SJCRH30 (cell line): ENCODE measurements at regions not wholly inside any gene's neighbourhood (a gene's known extent, or its start where the extent isn't known, plus 50 kb on each side); places are given as distances from the start of the nearest gene placed in this dataset.

Experiments
- DNase-seq, 2 experiments: peaks; one replicate each; pipeline ENCODE4 v3.0.0-alpha.2; 2015 to 2020
- H3K27ac ChIP-seq: fragments of 250-450 bp; sonication (Bioruptor Pico); 2 replicates; pipeline ENCODE4 v1.5.1; 2020; ENCODE audit warnings: mild to moderate bottlenecking, moderate library complexity
- H3K27me3 ChIP-seq: fragments of 250-450 bp; sonication (Bioruptor Pico); 2 replicates; pipeline ENCODE4 v1.5.1; 2020; ENCODE audit warnings: mild to moderate bottlenecking, moderate library complexity
- H3K36me3 ChIP-seq: fragments of 250-450 bp; sonication (Bioruptor Pico); 2 replicates; pipeline ENCODE4 v1.5.1; 2020; ENCODE audit warnings: mild to moderate bottlenecking, moderate library complexity
- H3K4me1 ChIP-seq: fragments of 250-450 bp; sonication (Bioruptor Pico); 2 replicates; pipeline ENCODE4 v1.5.1; 2020; ENCODE audit warnings: mild to moderate bottlenecking, moderate library complexity
- H3K4me3 ChIP-seq: fragments of 250-450 bp; sonication (Bioruptor Pico); 2 replicates; pipeline ENCODE4 v1.5.1; 2020; ENCODE audit warnings: mild to moderate bottlenecking, moderate library complexity
- H3K9me3 ChIP-seq: fragments of 250-450 bp; sonication (Bioruptor Pico); replicated peaks from 2 replicates; pipeline ENCODE4 v1.5.1; 2020; ENCODE audit warnings: mild to moderate bottlenecking, moderate library complexity

DNA sequence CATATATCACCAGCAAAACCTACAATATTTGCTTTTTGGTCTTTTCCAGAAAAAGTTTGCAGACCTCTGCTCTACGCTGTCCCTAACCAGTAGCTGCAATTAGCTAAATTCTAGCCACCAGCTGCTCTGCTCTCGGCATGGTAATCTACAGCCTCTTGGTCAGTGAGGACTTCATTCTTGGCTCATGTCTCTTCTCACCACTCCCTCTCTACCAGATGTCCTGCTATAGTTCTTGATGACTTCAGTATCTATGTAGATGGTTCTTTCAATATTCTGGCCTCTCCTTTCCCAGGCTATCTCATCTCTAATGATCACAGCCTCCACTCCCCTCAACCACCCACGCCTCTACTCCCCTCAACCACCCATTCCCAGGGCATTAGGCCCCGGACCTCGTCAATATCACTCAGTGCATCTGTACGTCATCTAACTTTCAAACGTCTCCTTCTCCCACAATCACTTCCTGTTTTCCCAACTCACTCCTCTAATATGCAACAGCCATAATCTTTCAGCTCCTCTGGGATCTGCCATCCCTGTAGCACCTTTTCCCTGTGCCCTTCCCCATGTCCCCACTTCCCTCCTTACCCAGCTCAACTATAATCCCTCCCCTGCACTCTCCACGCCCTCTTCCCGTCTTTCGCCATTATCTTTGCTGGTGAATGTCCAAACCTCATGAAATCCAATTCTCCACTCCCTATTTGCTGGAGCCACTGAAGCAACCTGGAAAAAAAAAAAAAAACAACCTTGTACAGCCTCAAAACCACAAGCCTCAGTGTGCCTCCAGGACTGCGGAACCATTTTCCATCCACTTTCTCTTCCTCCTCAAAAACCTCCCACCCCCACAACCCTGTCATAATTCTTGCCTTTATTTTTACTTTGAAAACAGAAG lies 429.4 kb upstream of the PROK2 start:
- DNase-seq, result no peak
- Histone ChIP-seq H3K9me3 (no peaks in the 10 kb centered on the region), H3K4me3 (no peak overlapping the region), H3K4me1 (no peaks in the 10 kb centered on the region), H3K27ac (no peak overlapping the region), H3K36me3 (no peaks in the 10 kb centered on the region), H3K27me3 (no peaks in the 10 kb centered on the region)

- H3K27ac ChIP-seq, result no peak overlapping the region
These were observed 428.5 kb upstream of the PROK2 start for GRCh38 chr3:72213296-72214065.

DNA sequence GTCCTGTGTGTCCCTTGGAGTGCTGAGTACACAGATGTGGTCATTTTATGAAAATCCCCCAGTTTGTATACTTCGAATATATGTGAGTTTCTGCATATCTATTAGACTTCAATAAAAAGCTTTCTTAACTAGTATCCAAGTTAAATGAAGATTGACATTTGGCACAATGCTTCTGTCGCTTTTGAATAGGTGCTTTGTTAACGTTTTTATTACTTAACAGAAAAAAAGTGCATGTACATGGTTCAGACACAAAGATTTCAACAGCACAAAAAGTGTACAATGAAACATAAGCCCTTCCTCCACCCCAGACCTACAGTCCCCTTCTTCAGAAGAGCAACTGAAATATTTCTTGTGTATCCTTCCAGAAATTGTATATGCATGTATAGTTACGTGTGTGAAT lies 427.4 kb upstream of the PROK2 start:
- no peak for DNase-seq
- H3K4me1 ChIP-seq, result no peaks in the 10 kb centered on the region

More at GRCh38 chr3:72213296-72214065, 428.5 kb upstream of the PROK2 start:
- DNase-seq, result no peak
- Histone ChIP-seq H3K36me3 (no peaks in the 10 kb centered on the region), H3K4me3 (no peak overlapping the region), H3K9me3 (no peaks in the 10 kb centered on the region), H3K4me1 (no peaks in the 10 kb centered on the region), H3K27me3 (no peaks in the 10 kb centered on the region)

DNA sequence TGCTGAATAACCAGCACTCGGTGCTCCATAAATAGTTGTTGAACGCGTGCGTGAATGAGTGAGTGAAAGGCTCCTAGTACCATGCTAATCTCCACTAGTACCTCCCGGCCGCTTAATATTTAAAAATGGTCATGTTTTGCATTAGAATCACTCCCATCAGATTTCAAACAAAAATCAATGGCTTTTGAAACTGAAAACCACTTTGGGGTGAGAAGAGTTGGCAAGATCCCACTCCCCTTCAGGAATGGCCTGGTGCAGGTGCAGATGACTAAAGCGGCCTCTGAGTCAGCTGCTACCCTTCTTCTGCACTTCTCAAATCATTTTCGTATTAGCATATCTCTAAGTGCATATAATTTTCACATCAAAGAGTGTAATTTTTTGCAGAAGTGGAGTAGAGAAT lies 425.3 kb upstream of the PROK2 start:
- Histone ChIP-seq H3K27me3 (no peaks in the 10 kb centered on the region), H3K36me3 (no peaks in the 10 kb centered on the region), H3K4me3 (no peak overlapping the region), H3K9me3 (no peaks in the 10 kb centered on the region), H3K4me1 (no peaks in the 10 kb centered on the region), H3K27ac (no peak overlapping the region)
- no peak for DNase-seq

More for the DNA sequence above, 427.4 kb upstream of the PROK2 start:
- no peaks in the 10 kb centered on the region for H3K36me3 ChIP-seq
- no peak overlapping the region for H3K27ac ChIP-seq
- H3K9me3 ChIP-seq, result no peaks in the 10 kb centered on the region
- no peak overlapping the region for H3K4me3 ChIP-seq
- H3K27me3 ChIP-seq, result no peaks in the 10 kb centered on the region

DNA sequence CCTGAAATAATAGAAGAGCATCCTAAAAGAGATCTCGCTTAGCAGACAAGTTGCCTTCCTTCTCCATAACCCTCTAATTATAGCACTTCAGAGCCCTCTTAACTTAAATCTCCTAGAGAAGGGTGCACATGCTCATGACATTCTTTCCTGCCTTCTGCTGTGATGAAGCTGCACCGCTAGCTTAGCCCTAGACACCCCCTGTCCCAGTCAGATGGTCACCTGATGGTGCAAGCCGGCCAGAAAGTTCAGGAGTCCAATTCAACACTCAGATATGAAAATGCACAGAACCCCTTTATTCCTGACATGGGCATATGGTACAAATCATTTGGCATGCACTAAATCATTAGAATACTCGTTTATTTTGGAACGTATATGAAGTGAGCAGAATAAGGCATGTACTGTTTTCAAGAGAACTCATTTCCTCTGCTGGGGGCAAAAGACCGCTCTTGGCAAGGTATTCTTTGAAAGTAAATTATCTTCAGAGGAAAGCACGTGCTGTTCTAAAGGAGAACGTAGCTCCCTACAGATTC lies 420.4 kb upstream of the PROK2 start:
- H3K9me3 ChIP-seq, result no peaks in the 10 kb centered on the region
- H3K27ac ChIP-seq, result no peak overlapping the region
- no peaks in the 10 kb centered on the region for H3K27me3 ChIP-seq
- H3K4me1 ChIP-seq, result no peaks in the 10 kb centered on the region
- no peak overlapping the region for H3K4me3 ChIP-seq
- H3K36me3 ChIP-seq, result no peaks in the 10 kb centered on the region
- DNase-seq, result no peak

GRCh38 chr3:72204452-72204851 lies 419.5 kb upstream of the PROK2 start:
- no peak overlapping the region for H3K4me3 ChIP-seq
- no peak overlapping the region for H3K27ac ChIP-seq
- no peak for DNase-seq
- H3K4me1 ChIP-seq, result no peaks in the 10 kb centered on the region
- no peaks in the 10 kb centered on the region for H3K9me3 ChIP-seq
- H3K27me3 ChIP-seq, result no peaks in the 10 kb centered on the region
- H3K36me3 ChIP-seq, result no peaks in the 10 kb centered on the region

- H3K27me3 ChIP-seq, result no peaks in the 10 kb centered on the region
- H3K36me3 ChIP-seq, result no peaks in the 10 kb centered on the region
- DNase-seq, result no peak
- H3K4me3 ChIP-seq, result no peak overlapping the region
- H3K27ac ChIP-seq, result no peak overlapping the region
- H3K4me1 ChIP-seq, result no peaks in the 10 kb centered on the region
- H3K9me3 ChIP-seq, result no peaks in the 10 kb centered on the region
These were observed 418.8 kb upstream of the PROK2 start for GRCh38 chr3:72203613-72204349.

DNA sequence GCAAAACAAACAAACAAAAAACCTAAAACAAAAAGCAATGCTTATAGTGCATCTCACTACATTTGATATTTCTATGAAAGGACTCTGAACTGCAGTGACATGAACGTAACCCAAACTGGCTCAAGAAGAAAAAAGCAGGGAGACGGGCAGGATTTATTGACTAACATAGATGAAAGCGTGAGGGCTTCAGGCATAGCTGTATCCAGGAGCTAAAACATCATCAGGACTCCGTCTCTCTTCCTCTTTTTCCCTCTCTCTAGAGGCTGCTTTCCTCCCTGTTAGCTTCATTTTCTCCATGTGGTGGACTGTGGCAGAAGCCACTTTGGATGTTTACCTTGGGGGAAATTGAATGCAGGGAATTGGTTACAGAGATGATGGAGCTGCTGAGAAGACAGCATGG lies 418.2 kb upstream of the PROK2 start:
- Histone ChIP-seq H3K4me3 (no peak overlapping the region), H3K9me3 (no peaks in the 10 kb centered on the region), H3K4me1 (no peaks in the 10 kb centered on the region), H3K27me3 (no peaks in the 10 kb centered on the region), H3K27ac (no peak overlapping the region), H3K36me3 (no peaks in the 10 kb centered on the region)
- DNase-seq, result no peak

DNA sequence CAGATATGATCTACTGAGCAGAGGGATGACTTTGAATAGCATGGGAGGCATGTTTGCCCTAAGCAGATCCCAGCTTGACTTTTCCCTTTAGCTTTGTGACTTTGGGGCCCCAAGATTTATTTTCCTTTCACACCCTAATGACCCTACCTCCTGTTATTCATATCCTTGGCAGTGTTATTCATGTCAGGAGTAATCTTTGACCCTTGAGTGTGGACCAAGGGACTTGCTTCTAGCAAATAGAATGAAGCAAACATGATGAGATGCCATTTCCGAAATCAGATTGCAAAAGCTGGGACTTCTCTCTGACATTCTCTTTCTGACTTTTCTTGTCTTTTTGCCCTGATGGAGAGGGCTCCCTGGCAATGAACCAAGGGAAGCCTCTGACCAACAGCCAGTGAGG lies 415.4 kb upstream of the PROK2 start:
- Histone ChIP-seq H3K9me3 (no peaks in the 10 kb centered on the region), H3K36me3 (no peaks in the 10 kb centered on the region), H3K27me3 (no peaks in the 10 kb centered on the region), H3K4me1 (no peaks in the 10 kb centered on the region), H3K4me3 (no peak overlapping the region), H3K27ac (no peak overlapping the region)
- no peak for DNase-seq

DNA sequence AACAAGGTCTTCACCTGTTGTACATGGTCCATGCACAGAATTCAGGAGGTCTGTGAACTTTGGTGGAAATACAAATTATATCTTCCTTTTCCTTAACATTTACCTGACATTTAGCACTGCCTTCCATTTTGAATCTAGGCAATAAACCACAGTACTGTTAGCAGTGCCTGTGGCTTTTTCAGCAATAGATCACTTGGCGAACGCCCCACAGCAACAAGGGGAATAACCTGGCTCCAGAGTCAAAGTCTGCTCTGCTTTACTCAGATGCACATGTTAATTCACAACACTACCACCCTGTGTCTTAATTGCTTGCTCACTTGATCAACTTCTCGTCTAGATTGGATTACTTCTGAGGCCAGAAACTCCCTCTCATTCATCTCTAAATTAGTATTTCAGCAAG lies 414.6 kb upstream of the PROK2 start:
- Histone ChIP-seq H3K27me3 (no peaks in the 10 kb centered on the region), H3K27ac (no peak overlapping the region), H3K4me3 (no peak overlapping the region), H3K9me3 (no peaks in the 10 kb centered on the region), H3K4me1 (no peaks in the 10 kb centered on the region), H3K36me3 (no peaks in the 10 kb centered on the region)
- DNase-seq, result no peak

DNA sequence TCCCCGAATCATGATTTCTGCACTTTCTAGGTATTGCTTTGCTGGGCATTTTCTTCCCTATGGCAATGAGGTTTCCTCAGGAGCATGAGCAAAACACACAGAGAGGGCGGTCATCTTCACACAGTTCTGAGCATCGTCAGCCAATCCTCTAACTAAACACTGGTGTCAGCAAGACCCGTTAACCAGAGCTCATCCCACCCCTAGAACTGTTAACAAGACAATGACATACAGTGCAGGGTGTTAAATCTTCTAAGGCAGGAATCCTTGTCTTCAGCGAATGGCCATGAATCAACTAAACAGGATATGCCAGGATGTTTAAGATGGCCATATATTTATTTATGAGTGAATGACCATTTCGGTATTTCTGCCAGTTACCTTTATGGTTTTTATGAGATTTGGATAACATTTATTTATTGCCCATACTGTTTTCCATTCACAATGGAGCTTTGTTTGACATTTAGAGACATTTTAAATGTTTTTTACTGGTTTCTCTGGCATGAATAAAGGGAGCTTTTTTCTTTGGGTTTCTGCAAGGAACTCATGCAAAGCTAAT lies 411.5 kb upstream of the PROK2 start:
- Histone ChIP-seq H3K9me3 (no peaks in the 10 kb centered on the region), H3K36me3 (no peaks in the 10 kb centered on the region), H3K27ac (no peak overlapping the region), H3K27me3 (no peaks in the 10 kb centered on the region), H3K4me3 (no peak overlapping the region), H3K4me1 (no peaks in the 10 kb centered on the region)
- no peak for DNase-seq

DNA sequence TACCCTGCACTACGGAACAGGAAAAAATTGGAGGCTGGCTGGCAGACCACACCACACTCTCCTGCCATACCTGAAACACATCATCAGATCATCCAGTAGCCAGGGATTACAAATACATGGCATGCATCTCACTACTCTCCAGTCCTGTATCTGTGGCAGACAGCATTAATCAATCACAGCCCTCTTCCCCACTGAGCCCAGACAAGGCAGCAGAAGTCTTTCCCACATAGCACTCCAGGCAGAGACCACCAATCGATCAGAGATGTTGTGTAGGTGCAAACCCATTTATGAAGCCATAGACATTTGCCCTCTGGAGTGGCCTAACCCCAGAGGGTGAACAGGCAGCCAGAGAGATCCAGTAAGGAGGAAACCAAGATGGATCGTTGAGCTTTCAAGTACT lies 410.9 kb upstream of the PROK2 start:
- DNase-seq, result no peak
- Histone ChIP-seq H3K36me3 (no peaks in the 10 kb centered on the region), H3K27me3 (no peaks in the 10 kb centered on the region), H3K9me3 (no peaks in the 10 kb centered on the region), H3K4me1 (no peaks in the 10 kb centered on the region), H3K27ac (no peak overlapping the region), H3K4me3 (no peak overlapping the region)

DNA sequence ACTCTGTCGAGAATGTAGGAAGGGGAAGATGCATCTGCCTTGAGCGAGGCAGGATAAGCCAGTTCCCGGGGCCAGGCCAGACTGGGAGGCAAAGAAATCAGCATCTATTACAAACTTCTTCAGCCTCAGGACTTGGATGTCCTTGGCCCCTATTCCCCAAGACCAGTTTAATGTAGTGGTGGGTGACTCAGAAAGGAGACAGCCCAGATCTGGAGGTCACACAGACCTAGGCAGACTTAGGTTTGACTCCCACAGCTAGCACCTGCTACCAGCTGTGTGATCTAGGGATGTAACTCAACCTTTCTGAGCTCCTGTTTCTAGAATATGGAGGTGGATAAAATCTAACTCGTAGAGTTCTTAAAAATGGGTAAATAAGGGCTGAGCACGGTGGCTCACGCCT lies 409.5 kb upstream of the PROK2 start:
- no peaks in the 10 kb centered on the region for H3K9me3 ChIP-seq
- no peaks in the 10 kb centered on the region for H3K27me3 ChIP-seq
- H3K27ac ChIP-seq, result no peak overlapping the region
- H3K4me1 ChIP-seq, result no peaks in the 10 kb centered on the region
- no peaks in the 10 kb centered on the region for H3K36me3 ChIP-seq
- H3K4me3 ChIP-seq, result no peak overlapping the region
- no peak for DNase-seq

DNA sequence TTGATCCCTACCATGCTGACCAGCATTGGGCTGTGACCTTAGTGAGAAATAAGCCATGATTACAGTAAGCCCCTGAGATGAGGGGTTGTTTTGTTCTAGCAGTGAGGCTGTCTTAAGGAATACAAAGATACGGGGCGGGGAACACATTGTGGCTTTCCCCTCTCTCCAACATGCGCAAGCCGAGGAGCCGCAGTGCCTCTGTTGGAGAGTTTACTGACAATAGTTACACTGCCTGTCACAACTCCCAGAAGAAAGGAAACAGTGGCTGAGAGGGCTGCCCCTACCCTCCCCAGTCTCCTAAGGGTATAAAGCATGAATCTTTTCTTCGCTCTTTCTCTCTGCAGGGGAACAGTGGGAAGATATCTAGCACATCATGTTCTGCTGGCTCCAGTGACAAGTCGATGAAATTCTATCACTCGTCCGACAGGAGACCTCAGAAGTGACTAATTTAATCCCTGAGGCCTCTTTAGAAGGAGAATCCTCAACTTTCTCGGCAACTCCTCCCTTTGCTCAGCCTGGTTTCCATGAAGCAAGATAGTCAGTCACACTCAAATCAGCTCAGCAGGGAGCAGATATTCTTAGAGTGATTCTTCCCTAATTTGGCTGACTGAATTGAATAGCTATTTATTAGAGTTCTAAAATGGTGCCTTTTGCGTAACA lies 409.0 kb upstream of the PROK2 start:
- Histone ChIP-seq H3K4me3 (no peak overlapping the region), H3K27ac (no peak overlapping the region), H3K9me3 (no peaks in the 10 kb centered on the region), H3K4me1 (no peaks in the 10 kb centered on the region), H3K36me3 (no peaks in the 10 kb centered on the region), H3K27me3 (no peaks in the 10 kb centered on the region)
- no peak for DNase-seq
